Activated naive CD8-positive, alpha-beta T cell treated with anti-CD3 and anti-CD28 coated beads for 36 hours (primary cell): ENCODE measurements at regions not wholly inside any gene's neighbourhood (a gene's known extent, or its start where the extent isn't known, plus 50 kb on each side); places are given as distances from the start of the nearest gene placed in this dataset.
"Not testable (repeated sequence)": the region's sequence is repeated elsewhere in the genome, so short reads cannot be mapped to it uniquely, and the experiment has no call there.

Source experiments
- DNase-seq: peaks from one replicate; pipeline ENCODE4 v3.0.0; 2021
- H3K27ac Mint-ChIP-seq: one replicate; pipeline ENCODE4 v1.8.0; 2022; ENCODE audit warnings: mild to moderate bottlenecking, moderate library complexity, mixed read lengths
- H3K27me3 Mint-ChIP-seq: one replicate; pipeline ENCODE4 v1.8.0; 2022; ENCODE audit warnings: mild to moderate bottlenecking, mixed read lengths
- H3K36me3 Mint-ChIP-seq: one replicate; pipeline ENCODE4 v1.8.0; 2021; ENCODE audit warnings: mild to moderate bottlenecking, mixed read lengths
- H3K4me1 Mint-ChIP-seq: one replicate; pipeline ENCODE4 v1.8.0; 2021; ENCODE audit warnings: mixed read lengths
- H3K4me3 Mint-ChIP-seq: one replicate; pipeline ENCODE4 v1.8.0; 2022; ENCODE audit warnings: mild to moderate bottlenecking, moderate library complexity, mixed read lengths
- H3K9me3 Mint-ChIP-seq: one replicate; pipeline ENCODE4 v1.8.0; 2022; ENCODE audit warnings: mixed read lengths

GRCh38 chr1:82094136-82094535 is 293.4 kb downstream of the ADGRL2 start:
- Mint-ChIP-seq H3K4me3 (no peak overlapping the region), H3K9me3 (no peaks in the 10 kb centered on the region), H3K27me3 (no peaks in the 10 kb centered on the region), H3K4me1 (no peaks in the 10 kb centered on the region), H3K27ac (no peak overlapping the region), H3K36me3 (no peaks in the 10 kb centered on the region)
- no peak for DNase-seq

GRCh38 chr1:82091729-82092128 is 291.0 kb downstream of the ADGRL2 start:
- Mint-ChIP-seq H3K27me3 (peaks cover 1% of the 10 kb centered on the region), H3K36me3 (no peaks in the 10 kb centered on the region), H3K9me3 (no peaks in the 10 kb centered on the region), H3K4me3 (no peak overlapping the region), H3K27ac (no peak overlapping the region), H3K4me1 (no peaks in the 10 kb centered on the region)
- DNase-seq, result no peak

- no peak for DNase-seq
- Mint-ChIP-seq H3K27ac (no peak overlapping the region), H3K4me1 (no peaks in the 10 kb centered on the region), H3K36me3 (no peaks in the 10 kb centered on the region), H3K27me3 (peaks cover 4% of the 10 kb centered on the region), H3K9me3 (no peaks in the 10 kb centered on the region), H3K4me3 (no peak overlapping the region)
Observed at GRCh38 chr1:82091265-82091664, 290.5 kb downstream of the ADGRL2 start.

GRCh38 chr1:82090104-82090503 is 289.4 kb downstream of the ADGRL2 start:
- no peaks in the 10 kb centered on the region for H3K36me3 Mint-ChIP-seq
- no peaks in the 10 kb centered on the region for H3K4me1 Mint-ChIP-seq
- DNase-seq, result no peak
- H3K27ac Mint-ChIP-seq, result no peak overlapping the region
- H3K9me3 Mint-ChIP-seq, result no peaks in the 10 kb centered on the region
- peaks cover 4% of the 10 kb centered on the region for H3K27me3 Mint-ChIP-seq
- no peak overlapping the region for H3K4me3 Mint-ChIP-seq

- Mint-ChIP-seq H3K9me3 (no peaks in the 10 kb centered on the region), H3K4me3 (no peak overlapping the region), H3K27ac (no peak overlapping the region), H3K27me3 (peaks cover 4% of the 10 kb centered on the region), H3K36me3 (no peaks in the 10 kb centered on the region), H3K4me1 (no peaks in the 10 kb centered on the region)
- no peak for DNase-seq
Observed at GRCh38 chr1:82086739-82087138, 286.0 kb downstream of the ADGRL2 start.

- no peak overlapping the region for H3K4me3 Mint-ChIP-seq
- DNase-seq, result no peak
- H3K9me3 Mint-ChIP-seq, result no peaks in the 10 kb centered on the region
- no peak overlapping the region for H3K27ac Mint-ChIP-seq
- no peaks in the 10 kb centered on the region for H3K4me1 Mint-ChIP-seq
- H3K27me3 Mint-ChIP-seq, result no peaks in the 10 kb centered on the region
- no peaks in the 10 kb centered on the region for H3K36me3 Mint-ChIP-seq
Observed at GRCh38 chr1:82079607-82080006, 278.9 kb downstream of the ADGRL2 start.

GRCh38 chr1:82073659-82074058 is 272.9 kb downstream of the ADGRL2 start:
- H3K4me1 Mint-ChIP-seq, result no peaks in the 10 kb centered on the region
- H3K36me3 Mint-ChIP-seq, result no peaks in the 10 kb centered on the region
- no peaks in the 10 kb centered on the region for H3K9me3 Mint-ChIP-seq
- no peaks in the 10 kb centered on the region for H3K27me3 Mint-ChIP-seq
- H3K27ac Mint-ChIP-seq, result no peak overlapping the region
- no peak overlapping the region for H3K4me3 Mint-ChIP-seq
- DNase-seq, result no peak

GRCh38 chr1:82073071-82073470 is 272.3 kb downstream of the ADGRL2 start:
- no peaks in the 10 kb centered on the region for H3K9me3 Mint-ChIP-seq
- no peak overlapping the region for H3K27ac Mint-ChIP-seq
- no peak overlapping the region for H3K4me3 Mint-ChIP-seq
- DNase-seq, result no peak
- H3K27me3 Mint-ChIP-seq, result no peaks in the 10 kb centered on the region
- H3K36me3 Mint-ChIP-seq, result no peaks in the 10 kb centered on the region
- no peaks in the 10 kb centered on the region for H3K4me1 Mint-ChIP-seq

GRCh38 chr1:82065916-82066315 is 265.2 kb downstream of the ADGRL2 start:
- H3K4me1 Mint-ChIP-seq, result no peaks in the 10 kb centered on the region
- no peak for DNase-seq
- peaks cover 3% of the 10 kb centered on the region for H3K27me3 Mint-ChIP-seq
- no peaks in the 10 kb centered on the region for H3K36me3 Mint-ChIP-seq
- no peak overlapping the region for H3K4me3 Mint-ChIP-seq
- H3K9me3 Mint-ChIP-seq, result peaks cover 1% of the 10 kb centered on the region
- H3K27ac Mint-ChIP-seq, result no peak overlapping the region

- H3K4me3 Mint-ChIP-seq, result no peak overlapping the region
- no peak for DNase-seq
- H3K36me3 Mint-ChIP-seq, result no peaks in the 10 kb centered on the region
- peaks cover 1% of the 10 kb centered on the region for H3K9me3 Mint-ChIP-seq
- H3K27ac Mint-ChIP-seq, result no peak overlapping the region
- no peaks in the 10 kb centered on the region for H3K4me1 Mint-ChIP-seq
- peaks cover 3% of the 10 kb centered on the region for H3K27me3 Mint-ChIP-seq
Observed at GRCh38 chr1:82064691-82065090, 264.0 kb downstream of the ADGRL2 start.

- H3K27ac Mint-ChIP-seq, result no peak overlapping the region
- peaks cover 3% of the 10 kb centered on the region for H3K27me3 Mint-ChIP-seq
- peaks cover 1% of the 10 kb centered on the region for H3K9me3 Mint-ChIP-seq
- no peak for DNase-seq
- no peaks in the 10 kb centered on the region for H3K36me3 Mint-ChIP-seq
- H3K4me1 Mint-ChIP-seq, result no peaks in the 10 kb centered on the region
- no peak overlapping the region for H3K4me3 Mint-ChIP-seq
Observed at GRCh38 chr1:82062206-82062605, 261.5 kb downstream of the ADGRL2 start.

- no peaks in the 10 kb centered on the region for H3K36me3 Mint-ChIP-seq
Observed at GRCh38 chr1:82059959-82060358, 259.2 kb downstream of the ADGRL2 start.

GRCh38 chr1:82057011-82057410 is 256.3 kb downstream of the ADGRL2 start:
- Mint-ChIP-seq H3K27ac (no peak overlapping the region), H3K27me3 (no peaks in the 10 kb centered on the region), H3K4me1 (no peaks in the 10 kb centered on the region)

More at GRCh38 chr1:82059959-82060358, 259.2 kb downstream of the ADGRL2 start:
- no peak overlapping the region for H3K4me3 Mint-ChIP-seq
- H3K27me3 Mint-ChIP-seq, result peaks cover 3% of the 10 kb centered on the region
- H3K9me3 Mint-ChIP-seq, result peaks cover 1% of the 10 kb centered on the region
- H3K27ac Mint-ChIP-seq, result no peak overlapping the region
- no peak for DNase-seq
- H3K4me1 Mint-ChIP-seq, result no peaks in the 10 kb centered on the region

GRCh38 chr1:82055375-82055774 is 254.6 kb downstream of the ADGRL2 start:
- not testable (repeated sequence) for H3K9me3 Mint-ChIP-seq, H3K27me3 Mint-ChIP-seq, H3K36me3 Mint-ChIP-seq, H3K4me1 Mint-ChIP-seq, H3K27ac Mint-ChIP-seq, H3K4me3 Mint-ChIP-seq, DNase-seq

More at GRCh38 chr1:82057011-82057410, 256.3 kb downstream of the ADGRL2 start:
- no peak overlapping the region for H3K4me3 Mint-ChIP-seq
- DNase-seq, result no peak
- no peaks in the 10 kb centered on the region for H3K9me3 Mint-ChIP-seq
- no peaks in the 10 kb centered on the region for H3K36me3 Mint-ChIP-seq

GRCh38 chr1:82052563-82052962 is 251.8 kb downstream of the ADGRL2 start:
- H3K9me3 Mint-ChIP-seq, result peaks cover 1% of the 10 kb centered on the region
- no peaks in the 10 kb centered on the region for H3K4me1 Mint-ChIP-seq
- no peak overlapping the region for H3K27ac Mint-ChIP-seq
- H3K4me3 Mint-ChIP-seq, result no peak overlapping the region
- H3K36me3 Mint-ChIP-seq, result no peaks in the 10 kb centered on the region
- DNase-seq, result no peak
- no peaks in the 10 kb centered on the region for H3K27me3 Mint-ChIP-seq

- no peaks in the 10 kb centered on the region for H3K36me3 Mint-ChIP-seq
- H3K4me3 Mint-ChIP-seq, result no peak overlapping the region
- H3K4me1 Mint-ChIP-seq, result no peaks in the 10 kb centered on the region
- no peaks in the 10 kb centered on the region for H3K27me3 Mint-ChIP-seq
- H3K27ac Mint-ChIP-seq, result no peak overlapping the region
- DNase-seq, result no peak
- H3K9me3 Mint-ChIP-seq, result peaks cover 1% of the 10 kb centered on the region
Observed at GRCh38 chr1:82048596-82048995, 247.9 kb downstream of the ADGRL2 start.

- no peak for DNase-seq
- Mint-ChIP-seq H3K27me3 (peaks cover 19% of the 10 kb centered on the region), H3K36me3 (no peaks in the 10 kb centered on the region), H3K9me3 (no peaks in the 10 kb centered on the region), H3K4me1 (no peaks in the 10 kb centered on the region), H3K4me3 (no peak overlapping the region), H3K27ac (no peak overlapping the region)
Observed at GRCh38 chr1:82045221-82045620, 244.5 kb downstream of the ADGRL2 start.
